Central memory CD8-positive, alpha-beta T cell (primary cell): ENCODE measurements at regions not wholly inside any gene's neighbourhood (a gene's known extent, or its start where the extent isn't known, plus 50 kb on each side); places are given as distances from the start of the nearest gene placed in this dataset.
"Not testable (repeated sequence)": the region's sequence is repeated elsewhere in the genome, so short reads cannot be mapped to it uniquely, and the experiment has no call there.

Experiments used
- ATAC-seq: fragments of 150-1000 bp; cut with Tn5 transposase; replicated peaks from 2 replicates; pipeline ENCODE4 v1.10.0; 2022; ENCODE audit warnings: mild to moderate bottlenecking, moderate FRiP score, moderate number of reproducible peaks; ENCODE audit not compliant: poor library complexity, severe bottlenecking; ENCODE audit errors: extremely low read depth
- DNase-seq, 2 donors: peaks; one replicate each; pipeline ENCODE4 v3.0.0; 2021; ENCODE audit warnings: low spot score in 2 of 2
- H3K27ac Mint-ChIP-seq: one replicate; pipeline ENCODE4 v1.8.0; 2022; ENCODE audit warnings: low read depth, mild to moderate bottlenecking, moderate library complexity, mixed read lengths
- H3K27me3 Mint-ChIP-seq: one replicate; pipeline ENCODE4 v1.8.0; 2022; ENCODE audit warnings: mixed read lengths
- H3K36me3 Mint-ChIP-seq: one replicate; pipeline ENCODE4 v1.8.0; 2022; ENCODE audit warnings: mild to moderate bottlenecking, moderate library complexity, mixed read lengths; ENCODE audit not compliant: insufficient read depth
- H3K4me1 Mint-ChIP-seq: one replicate; pipeline ENCODE4 v1.8.0; 2022; ENCODE audit warnings: mixed read lengths
- H3K4me3 Mint-ChIP-seq: one replicate; pipeline ENCODE4 v1.8.0; 2022; ENCODE audit warnings: mild to moderate bottlenecking, moderate library complexity, mixed read lengths
- H3K9me3 Mint-ChIP-seq: one replicate; pipeline ENCODE4 v1.8.0; 2022; ENCODE audit warnings: mixed read lengths

- DNase-seq, H3K27me3 Mint-ChIP-seq, H3K27ac Mint-ChIP-seq, H3K36me3 Mint-ChIP-seq, H3K4me1 Mint-ChIP-seq, ATAC-seq, H3K4me3 Mint-ChIP-seq: not testable (repeated sequence)
- H3K9me3 Mint-ChIP-seq = peaks cover 20% of the 10 kb centered on the region
These were observed 400.5 kb downstream of the CAAP1 start for GRCh38 chr9:26491922-26492607.

DNA sequence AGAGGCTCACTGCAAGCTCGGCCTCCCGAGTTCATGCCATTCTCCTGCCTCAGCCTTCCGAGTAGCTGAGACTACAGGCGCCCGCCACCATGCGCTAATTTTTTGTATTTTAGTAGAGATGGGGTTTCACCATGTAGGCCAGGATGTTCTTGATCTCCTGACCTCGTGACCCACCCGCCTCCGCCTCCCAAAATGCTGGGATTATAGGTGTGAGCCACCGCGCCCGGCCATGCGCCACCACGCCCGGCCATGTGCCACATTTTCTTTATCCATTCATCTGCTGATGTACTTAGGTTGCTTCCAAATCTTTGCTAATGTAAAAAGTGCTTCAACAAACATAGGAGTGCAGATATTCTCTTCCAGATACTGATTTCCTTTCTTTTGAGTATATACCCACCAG, 408.6 kb downstream of the CAAP1 start:
- no peaks in the 10 kb centered on the region for H3K27me3 Mint-ChIP-seq
- no peak overlapping the region for H3K4me3 Mint-ChIP-seq
- H3K27ac Mint-ChIP-seq = no peak overlapping the region
- peaks cover 36% of the 10 kb centered on the region for H3K9me3 Mint-ChIP-seq
- H3K4me1 Mint-ChIP-seq = no peaks in the 10 kb centered on the region
- H3K36me3 Mint-ChIP-seq = no peaks in the 10 kb centered on the region
- DNase-seq = no peak
- ATAC-seq = no peak

GRCh38 chr9:26477963-26478362, 414.6 kb downstream of the CAAP1 start:
- ATAC-seq = no peak
- DNase-seq = no peak
- H3K9me3 Mint-ChIP-seq = peaks cover 35% of the 10 kb centered on the region
- no peak overlapping the region for H3K4me3 Mint-ChIP-seq
- no peaks in the 10 kb centered on the region for H3K36me3 Mint-ChIP-seq
- H3K4me1 Mint-ChIP-seq = no peaks in the 10 kb centered on the region
- H3K27me3 Mint-ChIP-seq = no peaks in the 10 kb centered on the region
- H3K27ac Mint-ChIP-seq = no peak overlapping the region

GRCh38 chr9:26471261-26471660, 421.3 kb downstream of the CAAP1 start:
- H3K27me3 Mint-ChIP-seq = no peaks in the 10 kb centered on the region
- H3K9me3 Mint-ChIP-seq = peaks cover 20% of the 10 kb centered on the region
- DNase-seq = no peak
- no peak overlapping the region for H3K27ac Mint-ChIP-seq
- ATAC-seq = no peak
- H3K36me3 Mint-ChIP-seq = no peaks in the 10 kb centered on the region
- H3K4me3 Mint-ChIP-seq = no peak overlapping the region
- H3K4me1 Mint-ChIP-seq = no peaks in the 10 kb centered on the region

DNA sequence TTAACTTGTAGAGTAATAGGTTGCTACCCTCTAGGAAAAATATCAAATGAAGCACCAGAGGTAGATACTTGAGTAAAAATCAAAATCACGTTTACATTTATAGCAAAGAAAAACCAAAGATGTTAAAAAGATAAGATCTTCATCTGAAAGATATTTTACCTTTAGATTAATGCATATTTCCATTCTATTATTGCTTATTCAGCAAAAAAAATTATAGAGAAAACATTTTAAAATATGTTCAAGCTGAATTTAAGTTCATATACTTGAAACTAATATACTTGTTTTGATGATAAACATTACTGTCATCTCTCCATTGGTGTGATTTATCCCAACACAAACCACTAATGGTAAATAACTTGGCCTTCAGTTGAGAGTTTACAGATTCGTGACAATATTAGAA, 422.3 kb downstream of the CAAP1 start:
- no peaks in the 10 kb centered on the region for H3K27me3 Mint-ChIP-seq
- ATAC-seq (no peak), DNase-seq (no peak)
- H3K4me3 Mint-ChIP-seq = no peak overlapping the region
- H3K27ac Mint-ChIP-seq = no peak overlapping the region
- peaks cover 15% of the 10 kb centered on the region for H3K9me3 Mint-ChIP-seq
- no peaks in the 10 kb centered on the region for H3K4me1 Mint-ChIP-seq
- H3K36me3 Mint-ChIP-seq = no peaks in the 10 kb centered on the region

DNA sequence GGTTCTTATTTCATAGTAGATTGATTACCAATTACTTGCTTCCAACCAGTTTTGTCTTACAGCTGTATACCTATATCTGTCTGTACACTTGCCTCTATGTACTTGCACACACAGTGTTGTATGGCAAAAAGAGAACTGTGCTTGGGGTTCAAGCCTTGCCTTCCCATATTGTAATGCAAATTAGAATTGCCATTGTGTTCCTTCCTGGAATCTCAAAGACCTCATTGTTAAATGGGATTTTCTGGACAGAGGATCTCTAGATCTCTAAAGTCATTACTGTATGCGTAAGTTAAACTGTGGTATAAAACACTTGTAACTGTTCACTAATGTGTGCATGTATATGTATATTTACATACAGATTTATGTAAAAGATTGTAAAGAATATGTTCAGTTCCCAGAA, 428.8 kb downstream of the CAAP1 start:
- Mint-ChIP-seq H3K27me3 (no peaks in the 10 kb centered on the region), H3K36me3 (no peaks in the 10 kb centered on the region), H3K27ac (no peak overlapping the region), H3K4me1 (no peaks in the 10 kb centered on the region), H3K4me3 (no peak overlapping the region), H3K9me3 (peaks cover 6% of the 10 kb centered on the region)
- no peak for DNase-seq
- ATAC-seq = no peak

DNA sequence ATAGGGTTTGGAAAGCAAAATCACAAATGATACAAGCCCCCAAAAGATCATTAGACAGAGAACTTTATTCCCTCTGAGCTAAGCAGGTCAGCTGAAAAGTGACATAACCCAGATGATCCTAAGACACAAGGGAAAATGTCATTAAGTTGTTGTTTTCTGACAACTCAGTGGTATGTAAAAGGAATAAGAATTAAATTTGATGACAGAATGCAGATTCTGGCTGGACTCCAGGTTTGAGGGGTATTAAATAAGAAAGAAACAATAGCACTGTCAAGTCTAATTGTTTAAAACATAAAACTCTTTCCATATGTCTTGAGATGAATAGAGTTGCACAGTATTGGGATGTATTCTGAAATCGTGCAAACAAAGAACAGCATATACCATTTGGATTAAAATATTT, 429.9 kb downstream of the CAAP1 start:
- DNase-seq = no peak
- no peak overlapping the region for H3K4me3 Mint-ChIP-seq
- no peaks in the 10 kb centered on the region for H3K4me1 Mint-ChIP-seq
- H3K9me3 Mint-ChIP-seq = peaks cover 6% of the 10 kb centered on the region
- no peak overlapping the region for H3K27ac Mint-ChIP-seq
- ATAC-seq = no peak
- no peaks in the 10 kb centered on the region for H3K36me3 Mint-ChIP-seq
- H3K27me3 Mint-ChIP-seq = no peaks in the 10 kb centered on the region

DNA sequence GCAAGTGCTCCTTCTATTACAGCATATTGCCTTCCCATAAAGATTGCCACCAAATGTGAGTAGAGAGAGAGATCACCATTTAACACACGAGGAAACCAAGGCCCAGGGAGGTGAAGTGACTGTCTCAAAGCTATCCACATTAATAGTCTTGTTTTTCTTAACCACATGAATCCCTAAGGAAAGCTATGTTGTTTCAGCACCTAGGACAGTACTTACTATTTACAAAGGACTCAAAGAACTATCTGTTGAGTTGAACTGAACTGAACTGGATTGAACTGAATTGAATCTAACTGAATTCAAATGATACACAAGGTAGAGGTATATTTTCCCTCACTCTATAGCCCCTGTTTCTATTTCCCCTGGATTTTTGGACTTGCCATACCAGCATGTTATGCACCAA, 430.4 kb downstream of the CAAP1 start:
- H3K36me3 Mint-ChIP-seq = no peaks in the 10 kb centered on the region
- H3K4me3 Mint-ChIP-seq = no peak overlapping the region
- no peaks in the 10 kb centered on the region for H3K27me3 Mint-ChIP-seq
- peaks cover 6% of the 10 kb centered on the region for H3K9me3 Mint-ChIP-seq
- DNase-seq = no peak
- no peak for ATAC-seq
- H3K4me1 Mint-ChIP-seq = no peaks in the 10 kb centered on the region
- no peak overlapping the region for H3K27ac Mint-ChIP-seq

GRCh38 chr9:26460624-26461023, 432.0 kb downstream of the CAAP1 start:
- no peak for DNase-seq
- no peaks in the 10 kb centered on the region for H3K4me1 Mint-ChIP-seq
- peaks cover 6% of the 10 kb centered on the region for H3K9me3 Mint-ChIP-seq
- H3K27ac Mint-ChIP-seq = no peak overlapping the region
- no peak overlapping the region for H3K4me3 Mint-ChIP-seq
- no peaks in the 10 kb centered on the region for H3K36me3 Mint-ChIP-seq
- no peaks in the 10 kb centered on the region for H3K27me3 Mint-ChIP-seq
- no peak for ATAC-seq

GRCh38 chr9:26459959-26460358, 432.6 kb downstream of the CAAP1 start:
- no peak for DNase-seq
- Mint-ChIP-seq H3K36me3 (no peaks in the 10 kb centered on the region), H3K27ac (no peak overlapping the region), H3K27me3 (no peaks in the 10 kb centered on the region), H3K4me1 (no peaks in the 10 kb centered on the region), H3K9me3 (peaks cover 6% of the 10 kb centered on the region), H3K4me3 (no peak overlapping the region)
- ATAC-seq = no peak

DNA sequence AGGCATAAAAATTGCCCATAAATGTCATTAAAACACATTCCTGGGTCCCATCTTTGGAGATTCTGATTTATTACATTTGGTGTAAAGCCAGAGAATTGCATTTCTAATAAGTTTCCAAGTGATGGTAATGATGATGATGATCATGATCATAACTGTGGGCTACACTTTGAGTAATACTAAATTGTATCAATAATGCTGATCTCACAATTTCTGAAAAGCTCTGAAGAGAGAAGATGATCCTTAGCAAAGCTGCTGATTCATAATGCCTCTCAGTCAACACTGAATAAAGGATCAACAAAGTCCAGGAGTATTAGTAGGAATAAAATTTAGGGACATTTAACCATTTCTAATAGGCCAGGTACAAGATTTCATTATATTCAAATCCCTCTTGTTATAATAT, 434.5 kb downstream of the CAAP1 start:
- no peak overlapping the region for H3K27ac Mint-ChIP-seq
- DNase-seq (no peak), ATAC-seq (no peak)
- H3K4me1 Mint-ChIP-seq = no peaks in the 10 kb centered on the region
- H3K36me3 Mint-ChIP-seq = no peaks in the 10 kb centered on the region
- H3K4me3 Mint-ChIP-seq = no peak overlapping the region
- no peaks in the 10 kb centered on the region for H3K27me3 Mint-ChIP-seq
- H3K9me3 Mint-ChIP-seq = peaks cover 6% of the 10 kb centered on the region

DNA sequence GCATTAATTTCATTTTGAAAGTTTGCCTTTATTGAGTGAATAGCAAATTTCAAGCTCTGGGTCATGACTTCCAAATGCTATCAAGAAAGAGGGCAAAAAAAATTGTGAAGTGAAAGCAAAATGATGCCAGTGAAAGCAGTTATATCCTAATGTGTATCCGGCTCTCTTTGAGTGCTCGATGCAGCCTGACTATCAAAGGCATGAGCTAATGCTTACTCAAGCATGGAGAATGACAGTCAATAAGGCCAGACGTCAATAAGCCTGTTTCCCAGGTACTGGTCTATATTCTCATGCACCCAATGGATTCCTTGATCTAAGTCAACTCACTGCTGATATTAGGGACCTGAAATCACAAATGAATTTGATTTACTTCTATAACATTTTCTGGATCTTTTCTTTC, 435.5 kb downstream of the CAAP1 start:
- Mint-ChIP-seq H3K27ac (no peak overlapping the region), H3K9me3 (peaks cover 12% of the 10 kb centered on the region), H3K4me1 (no peaks in the 10 kb centered on the region), H3K4me3 (no peak overlapping the region), H3K27me3 (no peaks in the 10 kb centered on the region), H3K36me3 (no peaks in the 10 kb centered on the region)
- DNase-seq = no peak
- no peak for ATAC-seq

- H3K36me3 Mint-ChIP-seq = no peaks in the 10 kb centered on the region
- ATAC-seq (no peak), DNase-seq (no peak)
- H3K27ac Mint-ChIP-seq = no peak overlapping the region
- H3K4me1 Mint-ChIP-seq = no peaks in the 10 kb centered on the region
- no peaks in the 10 kb centered on the region for H3K27me3 Mint-ChIP-seq
- H3K4me3 Mint-ChIP-seq = no peak overlapping the region
- peaks cover 11% of the 10 kb centered on the region for H3K9me3 Mint-ChIP-seq
These were observed 453.5 kb downstream of the CAAP1 start for GRCh38 chr9:26439061-26439624.
